ENCODE measurements at regions not wholly inside any gene's neighbourhood (a gene's known extent, or its start where the extent isn't known, plus 50 kb on each side); places are given as distances from the start of the nearest gene placed in this dataset.
"Not testable (repeated sequence)": the region's sequence is repeated elsewhere in the genome, so short reads cannot be mapped to it uniquely, and the experiment has no call there.

- peak; percentile 93 for DNase-seq (ENCODE audit: low spot score)
- in situ Hi-C loops (cut with HindIII; ENCODE audit: low sequenced_read_pairs): no loop called here
These were observed 329.3 kb downstream of the SPRY2 start for GRCh38 chr13:80011448-80012212.

DNA sequence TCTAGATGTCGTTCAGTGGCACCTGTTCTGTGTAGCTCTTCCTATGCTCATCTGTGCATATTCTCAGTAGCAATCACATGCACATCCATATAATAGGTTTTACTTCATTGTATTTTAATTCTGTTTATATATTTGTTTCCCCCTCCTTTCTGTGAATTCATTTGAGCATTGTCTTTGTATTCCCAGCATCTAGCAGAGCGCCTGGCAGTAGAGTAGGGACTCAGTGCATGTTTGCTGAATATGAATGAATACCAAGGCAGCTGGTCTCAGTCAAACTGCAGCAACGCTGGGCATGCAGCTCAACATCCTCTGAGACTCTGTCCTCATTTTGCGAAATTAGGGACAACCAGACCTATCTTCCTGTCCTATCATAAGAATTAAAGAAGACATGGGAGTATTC is 330.1 kb downstream of the SPRY2 start:
- DNase-seq (ENCODE audit: low spot score): peak; percentile 67
- in situ Hi-C loops (cut with HindIII; ENCODE audit: low sequenced_read_pairs): no loop called here

GRCh38 chr13:80010286-80010831 is 330.6 kb downstream of the SPRY2 start:
- DNase-seq (ENCODE audit: low spot score): peak; percentile 67
- in situ Hi-C loops (cut with HindIII; ENCODE audit: low sequenced_read_pairs): no loop called here

GRCh38 chr13:80009760-80010159 is 331.2 kb downstream of the SPRY2 start:
- no peak for DNase-seq (ENCODE audit: low spot score)
- in situ Hi-C loops (cut with HindIII; ENCODE audit: low sequenced_read_pairs): no loop called here

GRCh38 chr13:80006940-80007339 is 334.0 kb downstream of the SPRY2 start:
- in situ Hi-C loops (cut with HindIII; ENCODE audit: low sequenced_read_pairs): no loop called here
- DNase-seq (ENCODE audit: low spot score): no peak

DNA sequence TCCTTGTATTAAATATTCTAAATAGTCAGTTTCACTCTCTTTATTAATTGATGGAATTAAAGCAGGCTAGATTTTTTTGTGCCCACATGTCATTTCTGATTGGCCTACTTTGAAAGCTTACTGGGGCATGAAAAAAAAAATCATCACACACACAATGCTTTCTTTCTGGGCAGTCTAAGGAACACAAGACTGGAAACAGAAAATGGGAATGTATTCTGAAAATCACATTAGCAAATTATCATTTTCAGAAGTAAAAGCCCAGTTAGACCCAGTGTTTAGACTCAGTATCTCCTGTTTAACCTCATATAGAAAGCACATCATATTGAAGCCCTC is 339.4 kb downstream of the SPRY2 start:
- peak; percentile 70 for DNase-seq (ENCODE audit: low spot score)
- in situ Hi-C loops (cut with HindIII; ENCODE audit: low sequenced_read_pairs): no loop called here

DNA sequence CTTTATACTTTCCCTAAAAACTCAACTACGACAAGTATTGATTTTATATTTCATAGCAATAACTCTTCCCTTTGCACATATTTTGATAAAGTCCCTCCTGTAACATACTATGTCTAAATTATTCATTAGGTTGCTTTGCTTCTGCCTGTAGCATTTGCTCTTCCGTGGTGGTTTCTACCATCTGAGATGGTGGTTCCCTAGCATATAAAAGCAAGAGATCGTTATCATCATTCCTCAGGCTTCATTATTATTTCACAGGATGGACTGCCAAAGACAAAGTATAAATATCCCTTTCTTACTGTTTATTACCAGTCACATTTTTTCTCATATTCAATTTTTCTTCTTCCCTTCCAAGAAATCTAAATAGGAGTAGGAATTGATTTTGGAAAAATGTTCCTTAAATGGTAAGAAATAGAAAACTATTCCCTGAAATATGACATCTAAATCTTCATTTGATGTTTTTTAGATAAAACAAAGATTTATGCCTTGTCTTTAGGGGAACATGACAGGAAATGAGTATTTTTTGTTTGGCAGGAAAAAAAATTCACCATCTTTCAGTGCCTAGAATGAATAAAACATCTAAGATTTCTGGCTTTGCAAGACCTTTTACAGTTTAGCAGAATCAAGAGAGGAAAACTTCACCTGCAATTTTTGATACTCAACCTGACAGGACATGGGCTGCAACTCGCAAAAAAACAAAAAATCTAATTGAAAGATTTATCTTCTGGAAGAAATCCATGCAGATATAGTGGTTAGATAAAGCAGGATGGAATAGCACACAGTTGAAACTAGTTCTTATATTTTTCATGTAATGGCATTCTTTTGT is 340.0 kb downstream of the SPRY2 start:
- in situ Hi-C loops (cut with HindIII; ENCODE audit: low sequenced_read_pairs): no loop called here
- peak; percentile 25 for DNase-seq (ENCODE audit: low spot score)

DNA sequence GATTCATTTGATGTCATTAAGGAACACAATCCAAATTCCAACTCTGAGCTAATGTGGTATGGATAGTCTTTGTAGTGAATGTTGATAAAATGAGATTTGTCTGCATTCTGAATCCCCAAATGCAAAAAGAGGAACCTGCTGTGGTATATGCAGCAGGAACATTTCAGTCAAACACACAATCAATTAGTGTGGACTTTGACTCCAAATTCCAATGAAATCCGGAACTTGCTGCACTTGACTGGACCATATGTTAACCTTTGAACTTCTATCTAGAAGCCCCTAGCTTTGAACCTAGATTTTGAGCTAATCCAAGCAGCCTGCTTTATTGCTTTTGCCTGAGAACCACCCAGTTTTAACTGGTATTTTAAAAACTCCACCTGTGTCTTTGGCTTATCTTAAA is 341.3 kb downstream of the SPRY2 start:
- in situ Hi-C loops (cut with HindIII; ENCODE audit: low sequenced_read_pairs): no loop called here
- DNase-seq (ENCODE audit: low spot score): no peak

GRCh38 chr13:79998381-79998880 is 342.5 kb downstream of the SPRY2 start:
- in situ Hi-C loops (cut with HindIII; ENCODE audit: low sequenced_read_pairs): no loop called here
- no peak for DNase-seq (ENCODE audit: low spot score)

DNA sequence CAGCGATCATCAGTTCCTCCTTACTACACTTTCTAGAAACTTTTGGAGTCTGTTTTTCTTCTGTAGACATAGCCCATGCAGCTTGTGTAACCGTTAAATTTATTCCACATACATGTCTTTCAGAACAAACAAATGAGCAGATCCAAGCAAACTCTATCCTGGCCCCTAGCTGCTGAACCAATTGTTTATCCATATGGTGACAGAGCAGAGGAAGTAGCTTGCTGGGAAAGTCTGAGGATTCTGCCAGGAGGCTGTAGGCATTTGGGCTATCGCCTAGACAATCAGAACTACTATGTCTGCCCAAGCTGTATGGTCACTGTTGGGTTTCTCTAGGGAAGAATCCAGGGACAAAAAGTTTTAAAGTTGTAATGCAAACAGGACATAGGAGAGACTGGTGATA is 343.7 kb downstream of the SPRY2 start:
- peak; percentile 99 for DNase-seq (ENCODE audit: low spot score)
- in situ Hi-C loops (cut with HindIII; ENCODE audit: low sequenced_read_pairs): no loop called here

GRCh38 chr13:79995334-79995733 is 345.6 kb downstream of the SPRY2 start:
- in situ Hi-C loops (cut with HindIII; ENCODE audit: low sequenced_read_pairs): no loop called here
- peak; percentile 39 for DNase-seq (ENCODE audit: low spot score)

DNA sequence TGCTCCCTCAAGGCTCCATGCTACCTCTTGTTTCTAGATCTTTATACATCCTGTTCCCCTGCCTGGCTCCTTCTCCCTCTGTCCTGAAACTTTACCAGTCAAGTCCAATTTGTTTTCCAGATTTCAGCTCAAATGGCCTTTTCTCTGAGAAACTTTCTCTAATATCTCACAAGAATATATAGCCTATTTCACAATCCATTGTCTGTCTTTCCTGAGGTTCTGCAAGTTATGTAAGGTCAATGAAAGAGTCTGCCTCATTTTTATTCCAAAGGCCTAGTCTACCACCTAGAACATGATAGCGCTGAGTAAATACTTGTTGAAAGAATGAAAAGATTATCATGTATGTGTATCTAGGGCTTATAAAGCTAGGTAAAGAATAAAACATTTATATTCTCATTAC is 348.8 kb downstream of the SPRY2 start:
- in situ Hi-C loops (cut with HindIII; ENCODE audit: low sequenced_read_pairs): no loop called here
- no peak for DNase-seq (ENCODE audit: low spot score)

DNA sequence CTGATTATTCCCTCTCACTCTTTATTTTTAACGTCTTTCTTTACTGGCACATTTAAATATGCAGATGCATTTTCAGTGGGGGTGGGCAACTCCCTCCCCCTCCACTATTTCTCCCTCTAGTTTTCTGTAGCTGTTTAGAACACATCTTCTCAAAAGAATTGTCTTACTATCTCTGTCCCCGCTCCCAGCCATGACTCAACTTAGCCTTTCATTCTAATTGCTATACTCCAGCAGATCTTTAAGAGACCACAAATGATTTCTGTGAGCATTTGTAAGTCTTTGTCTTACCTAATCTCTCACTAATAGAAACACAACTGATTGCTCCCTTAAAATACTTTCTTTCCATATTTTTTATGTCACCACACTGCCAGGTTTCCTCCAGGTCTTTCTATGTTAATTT is 350.9 kb downstream of the SPRY2 start:
- in situ Hi-C loops (cut with HindIII; ENCODE audit: low sequenced_read_pairs): no loop called here
- DNase-seq (ENCODE audit: low spot score): no peak

DNA sequence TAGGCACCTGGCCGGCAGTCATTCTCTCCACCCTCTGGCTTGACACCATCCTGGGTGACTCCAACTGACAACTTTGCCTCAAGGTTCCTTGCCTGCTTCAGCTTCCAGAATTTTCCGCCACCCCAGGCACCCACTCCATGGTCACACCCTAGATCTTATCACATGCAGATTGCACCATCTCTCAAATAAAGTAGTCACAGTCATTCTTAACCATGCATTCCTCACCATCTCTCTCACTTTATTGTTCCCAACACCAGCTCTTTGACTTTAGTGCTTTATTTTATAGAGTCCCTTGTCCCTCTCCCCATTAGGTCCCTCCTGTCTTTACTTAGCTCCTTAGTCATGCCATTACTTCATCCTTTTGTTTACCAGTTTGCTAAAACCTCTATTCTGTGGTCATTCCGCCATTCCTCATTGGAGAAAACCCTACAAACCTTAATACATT is 351.7 kb downstream of the SPRY2 start:
- in situ Hi-C loops (cut with HindIII; ENCODE audit: low sequenced_read_pairs): no loop called here

DNA sequence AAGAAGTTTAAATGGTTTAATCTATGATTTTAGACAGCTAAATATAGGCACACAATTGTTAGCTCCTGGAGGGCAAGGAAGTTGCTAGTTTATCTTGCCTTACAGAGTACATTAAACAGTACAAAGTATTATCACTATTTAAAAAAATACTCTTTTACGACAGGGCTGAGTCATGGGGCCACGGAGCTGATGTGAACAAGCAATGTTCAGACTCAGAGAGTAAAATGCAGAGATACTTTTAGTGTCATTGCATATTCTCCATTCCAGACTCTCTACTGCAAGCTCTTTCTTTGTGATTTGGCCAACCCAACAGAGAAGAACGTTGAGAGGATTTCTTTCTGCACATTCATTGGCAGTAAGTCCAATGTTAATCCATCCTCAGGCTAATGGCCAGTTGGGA is 352.4 kb downstream of the SPRY2 start:
- DNase-seq (ENCODE audit: low spot score): no peak
- in situ Hi-C loops (cut with HindIII; ENCODE audit: low sequenced_read_pairs): no loop called here

More for the DNA sequence above, 351.7 kb downstream of the SPRY2 start:
- no peak for DNase-seq (ENCODE audit: low spot score)

GRCh38 chr13:79987761-79988160 is 353.2 kb downstream of the SPRY2 start:
- in situ Hi-C loops (cut with HindIII; ENCODE audit: low sequenced_read_pairs): no loop called here
- no peak for DNase-seq (ENCODE audit: low spot score)

DNA sequence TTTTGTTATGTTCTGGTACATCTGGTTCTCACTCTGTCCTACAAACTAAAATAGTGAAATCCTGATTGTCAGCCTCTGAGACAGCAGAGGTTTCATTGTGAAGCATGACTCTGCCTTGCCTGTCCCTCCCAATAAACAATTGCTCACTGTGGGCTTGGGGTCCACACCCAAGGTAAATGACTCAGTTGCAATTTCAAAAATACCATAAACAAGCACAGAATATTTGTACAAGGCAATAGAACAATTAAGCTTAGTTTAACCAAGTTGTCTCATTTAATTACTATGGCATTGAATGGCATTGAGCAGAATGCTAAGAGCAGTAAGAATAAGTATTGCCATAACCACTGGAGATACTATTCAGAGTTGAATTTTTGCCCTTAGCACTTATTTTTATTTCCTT is 353.6 kb downstream of the SPRY2 start:
- DNase-seq (ENCODE audit: low spot score): no peak
- in situ Hi-C loops (cut with HindIII; ENCODE audit: low sequenced_read_pairs): no loop called here

- in situ Hi-C loops (cut with HindIII; ENCODE audit: low sequenced_read_pairs): no loop called here
- DNase-seq (ENCODE audit: low spot score): no peak
These were observed 354.0 kb downstream of the SPRY2 start for GRCh38 chr13:79986890-79987289.

GRCh38 chr13:79974935-79975650 is 365.8 kb downstream of the SPRY2 start:
- DNase-seq (ENCODE audit: low spot score); in situ Hi-C loops (cut with HindIII; ENCODE audit: low sequenced_read_pairs): not testable (repeated sequence)
